ENCODE measurements at regions not wholly inside any gene's neighbourhood (a gene's known extent, or its start where the extent isn't known, plus 50 kb on each side); places are given as distances from the start of the nearest gene placed in this dataset.

GRCh38 chr7:89554209-89554608, 600.1 kb upstream of the STEAP1 start:
- intact Hi-C loops (cut with micrococcal nuclease) (no loop called here), dilution Hi-C loops (cut with HindIII; ENCODE audit: low sequenced_read_pairs, unreplicated experiment) (no loop called here), in situ Hi-C loops (cut with MboI; ENCODE audit: low sequenced_read_pairs) (no loop called here)
- Histone ChIP-seq H3K4me1 (ENCODE audit: control insufficient read depth, insufficient read depth, low read length) (no peaks in the 10 kb centered on the region), H3K36me3 (ENCODE audit: control insufficient read depth, insufficient read depth, low read length) (no peaks in the 10 kb centered on the region), H2AK5ac (ENCODE audit: low read depth, low read length) (no peak overlapping the region), H4K91ac (ENCODE audit: insufficient read depth, low read depth, low read length) (no peak overlapping the region), H3K9me3 (ENCODE audit: control insufficient read depth, insufficient read depth, low read length) (peaks cover 8% of the 10 kb centered on the region), H2BK15ac (ENCODE audit: low read depth, low read length) (no peak overlapping the region), H3K27me3 (ENCODE audit: control insufficient read depth, insufficient read depth, low read length) (no peaks in the 10 kb centered on the region), H3K4me2 (ENCODE audit: low read depth, low read length) (no peak overlapping the region), H3K56ac (ENCODE audit: extremely low read depth, insufficient read depth, low read length) (no peak overlapping the region), H3K4me3 (ENCODE audit: insufficient read depth, low read depth, low read length) (no peak overlapping the region), H3K18ac (ENCODE audit: low read depth, low read length) (no peak overlapping the region), H3K79me1 (ENCODE audit: low read depth in 1 of 2, low read length in 2 of 2) (no peaks in the 10 kb centered on the region), H2BK5ac (ENCODE audit: low read depth, low read length, poor library complexity, severe bottlenecking) (no peak overlapping the region), H3K9me1 (ENCODE audit: insufficient read depth, low read length) (no peaks in the 10 kb centered on the region), H4K5ac (ENCODE audit: low read depth, low read length) (no peak overlapping the region), H3K14ac (replicated peaks; ENCODE audit: low read depth, low read length) (no peak overlapping the region), H2AFZ (replicated peaks; ENCODE audit: low read length, poor library complexity) (no peak overlapping the region), H2AK9ac (replicated peaks; ENCODE audit: low read depth, low read length, poor library complexity) (no peak overlapping the region), H4K8ac (ENCODE audit: low read depth in 2 of 2, low read length in 2 of 2) (no peak overlapping the region), H3K27ac (ENCODE audit: insufficient read depth, low read length) (no peak overlapping the region), H3K4ac (ENCODE audit: low read depth, low read length) (no peak overlapping the region), H3K9ac (ENCODE audit: low read depth, low read length) (no peak overlapping the region), H2BK120ac (ENCODE audit: low read depth, low read length) (no peak overlapping the region), H4K20me1 (ENCODE audit: insufficient read depth, low read length) (no peaks in the 10 kb centered on the region), H2BK20ac (ENCODE audit: low read depth, low read length) (no peak overlapping the region), H3K23ac (ENCODE audit: low read depth, low read length) (no peak overlapping the region)
- POLR2A ChIA-PET (ENCODE audit: unreplicated experiment), result no interaction called here
- TF ChIP-seq MXI1 (IDR thresholded peaks at IDR 0.05; ENCODE audit: borderline replicate concordance, low read depth, low read length), result no peak
- no peak for TF ChIP-seq CTCF (conservative IDR thresholded peaks at IDR 0.05; ENCODE audit: low read depth, low read length)
- no peak for TF ChIP-seq RAD21 (IDR thresholded peaks at IDR 0.05; ENCODE audit: low read length)
- ATAC-seq (ENCODE audit: low read depth) (no peak), DNase-seq (no peak)
- no CpG with 5 or more reads among the region's 5 CpGs for WGBS, 2 experiments (ENCODE audit: extremely low coverage in 2 of 2, insufficient read length in 1 of 2)
- CTCF ChIA-PET, result no interaction called here
- BruUV-seq (replicated peaks), result no TSS peak

Measured in IMR-90 (cell line).